ENCODE measurements at regions not wholly inside any gene's neighbourhood (a gene's known extent, or its start where the extent isn't known, plus 50 kb on each side); places are given as distances from the start of the nearest gene placed in this dataset.
A peak's percentile ranks its signal among the peaks of the same experiment; 100 is the strongest.

DNA sequence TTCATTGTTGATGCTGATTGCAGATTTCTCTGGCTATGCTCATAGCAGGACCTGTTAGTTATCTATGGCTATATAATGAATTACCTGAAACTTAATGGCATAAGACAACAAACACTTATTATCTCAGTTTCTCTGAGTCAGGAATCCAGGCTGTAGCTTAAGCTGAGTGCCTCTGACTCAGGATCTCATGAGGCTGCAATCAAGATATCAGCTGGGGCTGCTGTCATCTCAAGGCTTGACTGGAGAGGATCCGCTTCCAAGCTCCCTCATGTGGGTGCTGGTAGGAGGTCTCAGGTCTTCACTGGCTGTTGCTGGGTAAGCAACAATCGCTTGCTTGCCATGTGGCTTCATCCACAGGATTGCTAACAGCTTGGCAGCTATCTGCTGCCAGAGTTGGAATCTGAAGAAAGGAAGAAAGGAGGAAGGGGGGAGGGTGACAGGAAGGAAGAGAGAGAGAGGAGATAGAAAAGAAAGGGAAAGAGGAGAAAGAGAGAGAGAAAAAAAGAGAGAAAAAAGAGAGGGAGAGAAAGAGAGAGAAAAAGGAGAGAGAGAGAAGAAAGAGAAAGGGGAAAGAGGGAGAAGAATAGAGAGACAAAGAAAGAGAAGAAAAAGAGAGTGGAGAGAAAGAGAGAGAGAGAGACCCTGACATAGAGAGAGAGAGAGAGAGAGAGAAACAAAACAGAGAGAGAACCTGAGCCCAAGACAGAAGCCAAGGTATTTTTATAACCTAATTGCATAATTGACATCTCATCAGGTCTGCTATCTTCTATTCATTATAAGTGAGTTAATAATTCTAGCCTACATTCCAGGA, 579.0 kb upstream of the BTBD3 start:
- Mint-ChIP-seq H3K4me3 (ENCODE audit: unreplicated experiment) (no peak overlapping the region), H3K27me3 (ENCODE audit: low read depth, unreplicated experiment) (no peaks in the 10 kb centered on the region), H3K36me3 (ENCODE audit: low read depth, unreplicated experiment) (no peaks in the 10 kb centered on the region), H3K27ac (ENCODE audit: unreplicated experiment) (no peak overlapping the region), H3K9me3 (ENCODE audit: unreplicated experiment) (no peaks in the 10 kb centered on the region), H3K4me1 (ENCODE audit: low read depth, unreplicated experiment) (peaks cover 10% of the 10 kb centered on the region)
- H3K27ac ChIP-seq (ENCODE audit: low read depth, low read length): no peak overlapping the region
- no peaks in the 10 kb centered on the region for H3K79me2 ChIP-seq (ENCODE audit: insufficient read depth, low read length)
- no peak overlapping the region for H3K9ac ChIP-seq (ENCODE audit: low read length)
- no peaks in the 10 kb centered on the region for H3K36me3 ChIP-seq (ENCODE audit: insufficient read depth, low read length)
- no peaks in the 10 kb centered on the region for H4K20me1 ChIP-seq (ENCODE audit: insufficient read depth, low read length)
- no peaks in the 10 kb centered on the region for H3K27me3 ChIP-seq (ENCODE audit: insufficient read depth, low read length)
- no peak overlapping the region for H2AFZ ChIP-seq (ENCODE audit: low read depth, low read length)
- FAIRE-seq (no peak), DNase-seq (ENCODE audit: low read depth) (peak; percentile 62)
- no peak overlapping the region for H3K4me2 ChIP-seq (ENCODE audit: low read length)
- no peaks in the 10 kb centered on the region for H3K9me3 ChIP-seq (ENCODE audit: insufficient read depth, low read depth, low read length)
- H3K4me3 ChIP-seq (ENCODE audit: insufficient read depth, low read depth, low read length): no peak overlapping the region
- H3K4me1 ChIP-seq (ENCODE audit: insufficient read depth, low read length): no peaks in the 10 kb centered on the region
- TF ChIP-seq, protein P1, sequence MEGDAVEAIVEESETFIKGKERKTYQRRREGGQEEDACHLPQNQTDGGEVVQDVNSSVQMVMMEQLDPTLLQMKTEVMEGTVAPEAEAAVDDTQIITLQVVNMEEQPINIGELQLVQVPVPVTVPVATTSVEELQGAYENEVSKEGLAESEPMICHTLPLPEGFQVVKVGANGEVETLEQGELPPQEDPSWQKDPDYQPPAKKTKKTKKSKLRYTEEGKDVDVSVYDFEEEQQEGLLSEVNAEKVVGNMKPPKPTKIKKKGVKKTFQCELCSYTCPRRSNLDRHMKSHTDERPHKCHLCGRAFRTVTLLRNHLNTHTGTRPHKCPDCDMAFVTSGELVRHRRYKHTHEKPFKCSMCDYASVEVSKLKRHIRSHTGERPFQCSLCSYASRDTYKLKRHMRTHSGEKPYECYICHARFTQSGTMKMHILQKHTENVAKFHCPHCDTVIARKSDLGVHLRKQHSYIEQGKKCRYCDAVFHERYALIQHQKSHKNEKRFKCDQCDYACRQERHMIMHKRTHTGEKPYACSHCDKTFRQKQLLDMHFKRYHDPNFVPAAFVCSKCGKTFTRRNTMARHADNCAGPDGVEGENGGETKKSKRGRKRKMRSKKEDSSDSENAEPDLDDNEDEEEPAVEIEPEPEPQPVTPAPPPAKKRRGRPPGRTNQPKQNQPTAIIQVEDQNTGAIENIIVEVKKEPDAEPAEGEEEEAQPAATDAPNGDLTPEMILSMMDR (IDR thresholded peaks at IDR 0.05; ENCODE audit: insufficient read depth, low read depth, low read length): no peak
- no peak for TF ChIP-seq EZH2 (IDR thresholded peaks at IDR 0.05; ENCODE audit: insufficient read depth, low read length)

DNA sequence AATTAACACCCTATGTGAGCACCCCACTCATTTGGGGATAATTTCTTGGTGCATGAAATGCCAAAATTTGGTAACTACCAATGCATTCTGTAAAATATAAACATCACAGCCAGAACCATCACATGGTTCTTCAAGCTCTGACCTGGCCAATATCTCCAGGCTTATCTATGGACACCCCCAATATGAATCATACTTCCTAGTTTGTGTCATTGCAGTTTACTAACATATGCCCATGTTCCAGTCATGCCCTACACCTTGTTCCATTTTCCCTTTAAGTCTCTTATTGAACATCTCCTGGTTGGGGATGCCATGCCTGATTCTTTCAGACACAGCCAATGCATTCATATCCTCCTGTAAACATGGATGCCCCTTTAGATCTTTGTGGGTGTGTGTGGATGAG, 572.8 kb upstream of the BTBD3 start:
- DNase-seq (ENCODE audit: low read depth) (no peak), FAIRE-seq (no peak)
- Histone ChIP-seq H3K4me2 (ENCODE audit: low read length) (no peak overlapping the region), H3K4me1 (ENCODE audit: insufficient read depth, low read length) (no peaks in the 10 kb centered on the region), H3K27me3 (ENCODE audit: insufficient read depth, low read length) (no peaks in the 10 kb centered on the region), H2AFZ (ENCODE audit: low read depth, low read length) (no peak overlapping the region), H3K79me2 (ENCODE audit: insufficient read depth, low read length) (no peaks in the 10 kb centered on the region), H4K20me1 (ENCODE audit: insufficient read depth, low read length) (no peaks in the 10 kb centered on the region), H3K27ac (ENCODE audit: low read depth, low read length) (no peak overlapping the region), H3K36me3 (ENCODE audit: insufficient read depth, low read length) (no peaks in the 10 kb centered on the region), H3K9ac (ENCODE audit: low read length) (no peak overlapping the region), H3K4me3 (ENCODE audit: insufficient read depth, low read depth, low read length) (no peak overlapping the region), H3K9me3 (ENCODE audit: insufficient read depth, low read depth, low read length) (no peaks in the 10 kb centered on the region)
- Mint-ChIP-seq H3K4me1 (ENCODE audit: low read depth, unreplicated experiment) (no peaks in the 10 kb centered on the region), H3K27ac (ENCODE audit: unreplicated experiment) (no peak overlapping the region), H3K36me3 (ENCODE audit: low read depth, unreplicated experiment) (no peaks in the 10 kb centered on the region), H3K27me3 (ENCODE audit: low read depth, unreplicated experiment) (no peaks in the 10 kb centered on the region), H3K9me3 (ENCODE audit: unreplicated experiment) (peaks cover 9% of the 10 kb centered on the region), H3K4me3 (ENCODE audit: unreplicated experiment) (no peak overlapping the region)
- TF ChIP-seq, protein P1 (IDR thresholded peaks at IDR 0.05; ENCODE audit: insufficient read depth, low read depth, low read length): no peak
- TF ChIP-seq EZH2 (IDR thresholded peaks at IDR 0.05; ENCODE audit: insufficient read depth, low read length): no peak

DNA sequence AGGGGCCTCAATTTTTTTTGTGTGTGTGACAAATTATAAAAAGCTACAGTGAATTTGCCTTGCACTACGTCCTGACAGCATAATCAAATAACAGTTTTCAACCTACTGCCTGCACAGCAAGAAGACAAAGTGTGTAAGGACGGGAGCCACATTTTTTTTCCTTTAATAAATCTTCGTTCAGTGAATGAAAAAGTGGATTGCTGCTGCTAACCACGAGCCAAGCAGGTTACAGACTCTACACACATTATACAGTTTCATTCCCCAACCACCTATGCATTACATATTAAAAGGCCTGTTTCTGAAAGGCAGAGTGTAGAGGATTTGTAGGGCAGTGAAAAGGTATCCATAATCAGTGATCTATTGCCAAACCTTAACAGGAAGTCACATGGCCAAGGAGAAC, 570.0 kb upstream of the BTBD3 start:
- no peaks in the 10 kb centered on the region for H3K4me1 Mint-ChIP-seq (ENCODE audit: low read depth, unreplicated experiment)
- Histone ChIP-seq H3K36me3 (ENCODE audit: insufficient read depth, low read length) (no peaks in the 10 kb centered on the region), H3K79me2 (ENCODE audit: insufficient read depth, low read length) (no peaks in the 10 kb centered on the region), H3K27ac (ENCODE audit: low read depth, low read length) (no peak overlapping the region), H4K20me1 (ENCODE audit: insufficient read depth, low read length) (no peaks in the 10 kb centered on the region), H3K4me1 (ENCODE audit: insufficient read depth, low read length) (no peaks in the 10 kb centered on the region), H3K4me3 (ENCODE audit: insufficient read depth, low read depth, low read length) (no peak overlapping the region), H3K9me3 (ENCODE audit: insufficient read depth, low read depth, low read length) (no peaks in the 10 kb centered on the region), H3K4me2 (ENCODE audit: low read length) (no peak overlapping the region), H3K9ac (ENCODE audit: low read length) (no peak overlapping the region), H2AFZ (ENCODE audit: low read depth, low read length) (no peak overlapping the region), H3K27me3 (ENCODE audit: insufficient read depth, low read length) (no peaks in the 10 kb centered on the region)
- TF ChIP-seq, protein P1 (IDR thresholded peaks at IDR 0.05; ENCODE audit: insufficient read depth, low read depth, low read length): no peak
- no peak for TF ChIP-seq EZH2 (IDR thresholded peaks at IDR 0.05; ENCODE audit: insufficient read depth, low read length)
- H3K27ac Mint-ChIP-seq (ENCODE audit: unreplicated experiment): no peak overlapping the region
- peaks cover 9% of the 10 kb centered on the region for H3K9me3 Mint-ChIP-seq (ENCODE audit: unreplicated experiment)
- no peaks in the 10 kb centered on the region for H3K27me3 Mint-ChIP-seq (ENCODE audit: low read depth, unreplicated experiment)
- FAIRE-seq (no peak), DNase-seq (ENCODE audit: low read depth) (no peak)
- no peak overlapping the region for H3K4me3 Mint-ChIP-seq (ENCODE audit: unreplicated experiment)
- no peaks in the 10 kb centered on the region for H3K36me3 Mint-ChIP-seq (ENCODE audit: low read depth, unreplicated experiment)
